OCI-LY1 (cell line): ENCODE measurements at regions not wholly inside any gene's neighbourhood (a gene's known extent, or its start where the extent isn't known, plus 50 kb on each side); places are given as distances from the start of the nearest gene placed in this dataset.

Experiments
- H2AFZ ChIP-seq: fragments of 200-600 bp; sonication (generic), shearing (Covaris generic); 2 replicates; pipeline ENCODE4 v1.6.0; 2014; ENCODE audit warnings: antibody characterized with exemption, mild to moderate bottlenecking, low read length
- H3F3A ChIP-seq: fragments of 200-600 bp; sonication (generic), shearing (Covaris generic); 2 replicates; pipeline ENCODE4 v1.6.0; 2014; ENCODE audit warnings: mild to moderate bottlenecking, antibody characterized with exemption, low read length, moderate library complexity; ENCODE audit not compliant: insufficient read depth
- H3K27ac ChIP-seq: fragments of 200-600 bp; sonication (generic); 2 replicates; pipeline ENCODE4 v1.5.1; 2014; ENCODE audit warnings: low read length, mixed run types, mild to moderate bottlenecking, low read depth; ENCODE audit not compliant: poor library complexity, severe bottlenecking
- H3K27me3 ChIP-seq: fragments of 200-600 bp; sonication (generic); 2 replicates; pipeline ENCODE4 v1.6.0; 2014; ENCODE audit warnings: antibody characterized with exemption, mild to moderate bottlenecking, low read length, moderate library complexity; ENCODE audit not compliant: insufficient read depth
- H3K36me3 ChIP-seq: fragments of 200-600 bp; sonication (generic); 2 replicates; pipeline ENCODE4 v1.6.1; 2014; ENCODE audit warnings: mild to moderate bottlenecking, antibody characterized with exemption, low read length, moderate library complexity, mixed read lengths; ENCODE audit not compliant: insufficient read depth
- H3K4me1 ChIP-seq: fragments of 200-600 bp; sonication (generic); 2 replicates; pipeline ENCODE4 v1.5.1; 2014; ENCODE audit warnings: mild to moderate bottlenecking, low read length, moderate library complexity; ENCODE audit not compliant: insufficient read depth, severe bottlenecking
- H3K4me2 ChIP-seq: fragments of 200-600 bp; sonication (generic), shearing (Covaris generic); 2 replicates; pipeline ENCODE4 v1.6.1; 2014; ENCODE audit warnings: low read length
- H3K4me3 ChIP-seq: fragments of 200-600 bp; sonication (generic); 2 replicates; pipeline ENCODE4 v1.5.1; 2014; ENCODE audit warnings: low read length, low read depth, mild to moderate bottlenecking, mixed read lengths; ENCODE audit not compliant: poor library complexity, severe bottlenecking
- H3K79me2 ChIP-seq: fragments of 200-600 bp; shearing (Covaris generic); 2 replicates; pipeline ENCODE4 v1.6.1; 2016; ENCODE audit warnings: mixed run types, low read length, mixed read lengths; ENCODE audit not compliant: insufficient read depth
- H3K9ac ChIP-seq: fragments of 200-600 bp; sonication (generic), shearing (Covaris generic); 2 replicates; pipeline ENCODE4 v1.6.1; 2014; ENCODE audit warnings: mild to moderate bottlenecking, low read length, mixed read lengths
- H3K9me2 ChIP-seq: fragments of 200-600 bp; sonication (generic), shearing (Covaris generic); 2 replicates; pipeline ENCODE4 v1.6.1; 2014; ENCODE audit warnings: low read depth, mild to moderate bottlenecking, low read length, mixed read lengths
- H3K9me3 ChIP-seq: fragments of 200-600 bp; shearing (Covaris generic); 2 replicates; pipeline ENCODE4 v1.6.1; 2014; ENCODE audit warnings: low read length, mixed read lengths
- H4K20me1 ChIP-seq: fragments of 200-600 bp; sonication (generic), shearing (Covaris generic); 2 replicates; pipeline ENCODE4 v1.6.0; 2016; ENCODE audit warnings: mild to moderate bottlenecking, low read length; ENCODE audit not compliant: insufficient read depth
- EZH2 ChIP-seq: fragments of 200-600 bp; sonication (generic), shearing (Covaris generic); IDR thresholded peaks from 2 replicates; pipeline ENCODE4 v1.8.0; 2017; ENCODE audit warnings: borderline replicate concordance, mixed run types, mild to moderate bottlenecking, antibody characterized with exemption, low read length, moderate library complexity, mixed read lengths
- TF ChIP-seq, protein P1 (sequence below): fragments of 200-600 bp; sonication (generic), shearing (Covaris generic); IDR thresholded peaks from 2 replicates; pipeline ENCODE4 v1.5.1; 2017; ENCODE audit warnings: mild to moderate bottlenecking, antibody characterized with exemption, low read length, moderate library complexity, mixed read lengths

DNA sequence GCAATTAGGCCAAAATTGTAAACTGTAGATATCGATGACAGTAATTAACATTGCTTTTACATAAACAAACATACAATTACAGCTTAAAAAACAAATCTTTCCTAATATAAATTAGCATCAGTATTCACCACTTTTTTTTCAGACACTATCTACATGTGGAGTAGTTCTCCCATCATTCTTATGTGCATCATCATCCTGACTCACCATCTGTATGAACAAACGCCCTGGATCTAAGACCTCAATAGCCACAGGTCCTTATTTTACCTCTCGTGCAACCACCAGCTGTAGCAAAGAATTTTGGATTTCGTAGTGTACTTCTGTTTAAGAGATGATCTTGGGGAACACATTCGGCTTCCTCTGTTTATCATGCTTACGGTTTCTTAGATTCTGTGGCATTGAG, 551.9 kb upstream of the KIRREL3 start:
- no peaks in the 10 kb centered on the region for H3F3A ChIP-seq
- no peaks in the 10 kb centered on the region for H3K9me2 ChIP-seq
- H3K27ac ChIP-seq: no peak overlapping the region
- TF ChIP-seq, protein P1, sequence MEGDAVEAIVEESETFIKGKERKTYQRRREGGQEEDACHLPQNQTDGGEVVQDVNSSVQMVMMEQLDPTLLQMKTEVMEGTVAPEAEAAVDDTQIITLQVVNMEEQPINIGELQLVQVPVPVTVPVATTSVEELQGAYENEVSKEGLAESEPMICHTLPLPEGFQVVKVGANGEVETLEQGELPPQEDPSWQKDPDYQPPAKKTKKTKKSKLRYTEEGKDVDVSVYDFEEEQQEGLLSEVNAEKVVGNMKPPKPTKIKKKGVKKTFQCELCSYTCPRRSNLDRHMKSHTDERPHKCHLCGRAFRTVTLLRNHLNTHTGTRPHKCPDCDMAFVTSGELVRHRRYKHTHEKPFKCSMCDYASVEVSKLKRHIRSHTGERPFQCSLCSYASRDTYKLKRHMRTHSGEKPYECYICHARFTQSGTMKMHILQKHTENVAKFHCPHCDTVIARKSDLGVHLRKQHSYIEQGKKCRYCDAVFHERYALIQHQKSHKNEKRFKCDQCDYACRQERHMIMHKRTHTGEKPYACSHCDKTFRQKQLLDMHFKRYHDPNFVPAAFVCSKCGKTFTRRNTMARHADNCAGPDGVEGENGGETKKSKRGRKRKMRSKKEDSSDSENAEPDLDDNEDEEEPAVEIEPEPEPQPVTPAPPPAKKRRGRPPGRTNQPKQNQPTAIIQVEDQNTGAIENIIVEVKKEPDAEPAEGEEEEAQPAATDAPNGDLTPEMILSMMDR: no peak
- TF ChIP-seq EZH2: no peak
- no peak overlapping the region for H3K4me2 ChIP-seq
- no peaks in the 10 kb centered on the region for H3K9me3 ChIP-seq
- H2AFZ ChIP-seq: no peak overlapping the region
- no peaks in the 10 kb centered on the region for H3K79me2 ChIP-seq
- H3K27me3 ChIP-seq: no peaks in the 10 kb centered on the region
- no peaks in the 10 kb centered on the region for H4K20me1 ChIP-seq
- no peak overlapping the region for H3K9ac ChIP-seq
- no peaks in the 10 kb centered on the region for H3K4me1 ChIP-seq
- H3K4me3 ChIP-seq: no peak overlapping the region
- H3K36me3 ChIP-seq: no peaks in the 10 kb centered on the region

DNA sequence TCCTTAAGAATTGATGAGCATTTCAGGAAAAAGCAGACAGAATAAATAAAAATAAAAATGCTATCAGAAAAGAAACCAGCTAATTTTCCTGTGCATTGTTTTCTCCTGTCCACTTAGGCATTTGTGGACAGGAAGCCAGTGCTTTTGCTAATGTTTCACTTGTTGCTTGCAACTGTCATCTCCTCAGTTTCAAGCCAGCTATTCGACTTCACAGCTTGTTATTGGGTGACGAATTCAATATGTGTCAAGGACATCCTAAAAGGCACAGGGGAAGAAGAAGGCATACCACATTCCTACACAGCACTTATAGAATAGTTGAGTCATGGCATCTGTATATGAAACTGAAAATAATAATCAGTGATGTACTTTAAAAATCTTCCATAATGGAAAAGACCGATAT, 530.6 kb upstream of the KIRREL3 start:
- Histone ChIP-seq H3K36me3 (no peaks in the 10 kb centered on the region), H3F3A (no peaks in the 10 kb centered on the region), H3K4me2 (no peak overlapping the region), H3K27ac (no peak overlapping the region), H3K9ac (no peak overlapping the region), H3K4me1 (no peaks in the 10 kb centered on the region), H3K79me2 (no peaks in the 10 kb centered on the region), H4K20me1 (no peaks in the 10 kb centered on the region), H2AFZ (no peak overlapping the region), H3K27me3 (no peaks in the 10 kb centered on the region), H3K9me3 (no peaks in the 10 kb centered on the region), H3K9me2 (no peaks in the 10 kb centered on the region), H3K4me3 (no peak overlapping the region)
- no peak for TF ChIP-seq EZH2
- TF ChIP-seq, protein P1: no peak

DNA sequence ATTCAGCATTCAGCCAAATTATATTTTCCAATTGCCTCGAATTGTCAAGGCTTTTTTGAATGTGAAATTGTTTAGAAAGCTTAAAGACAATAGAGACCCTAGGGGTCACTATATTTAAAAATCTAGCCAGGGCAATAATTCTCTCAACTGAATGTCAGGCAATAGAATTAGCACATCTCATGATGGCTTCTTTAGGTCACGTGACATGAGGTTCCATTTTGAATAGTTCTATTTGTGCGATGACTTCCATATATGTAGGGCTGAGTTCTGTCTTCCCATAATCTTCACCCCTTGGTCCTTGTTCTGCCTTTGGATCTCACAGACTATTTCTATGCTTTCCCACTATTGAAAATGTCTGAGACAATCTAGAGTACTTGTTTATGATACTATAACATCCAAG, 527.7 kb upstream of the KIRREL3 start:
- Histone ChIP-seq H4K20me1 (no peaks in the 10 kb centered on the region), H3K36me3 (no peaks in the 10 kb centered on the region), H3K79me2 (no peaks in the 10 kb centered on the region), H3K9me2 (no peaks in the 10 kb centered on the region), H3K9ac (no peak overlapping the region), H3K4me2 (no peak overlapping the region), H3K4me1 (no peaks in the 10 kb centered on the region), H2AFZ (no peak overlapping the region), H3K9me3 (no peaks in the 10 kb centered on the region), H3K4me3 (no peak overlapping the region), H3F3A (no peaks in the 10 kb centered on the region), H3K27ac (no peak overlapping the region), H3K27me3 (no peaks in the 10 kb centered on the region)
- no peak for TF ChIP-seq EZH2
- TF ChIP-seq, protein P1: no peak
